Mucosa of descending colon (tissue), 3 donors: ENCODE measurements at regions not wholly inside any gene's neighbourhood (a gene's known extent, or its start where the extent isn't known, plus 50 kb on each side); places are given as distances from the start of the nearest gene placed in this dataset.

Experiments used
- ATAC-seq: fragments of 200-7000 bp; cut with Tn5 transposase; one replicate; pipeline ENCODE4 v1.9.1; 2020; ENCODE audit warnings: mild to moderate bottlenecking, moderate library complexity
- DNase-seq, 3 donors: peaks; one replicate each; pipeline ENCODE4 v3.0.0-alpha.2; 2020
- H3K36me3 ChIP-seq: fragments of 200-600 bp; one replicate; pipeline ENCODE4 v1.8.0; 2021; ENCODE audit warnings: low read depth, mild to moderate bottlenecking
- H3K4me1 ChIP-seq: fragments of 200-600 bp; one replicate; pipeline ENCODE4 v1.8.0; 2021; ENCODE audit warnings: low read depth, mild to moderate bottlenecking
- H3K4me3 ChIP-seq: fragments of 200-600 bp; one replicate; pipeline ENCODE4 v1.8.0; 2021; ENCODE audit warnings: mild to moderate bottlenecking
- H3K9me3 ChIP-seq: fragments of 200-600 bp; one replicate; pipeline ENCODE4 v1.8.0; 2021; ENCODE audit warnings: mild to moderate bottlenecking
- CTCF ChIP-seq: fragments of 200-600 bp; IDR thresholded peaks from one replicate; pipeline ENCODE4 v1.8.0; 2022; ENCODE audit warnings: antibody characterized with exemption, mild to moderate bottlenecking
- intact Hi-C, 2 donors: fragments of 100-400 bp; cut with DNase I in 1 of 2; cut with micrococcal nuclease in 1 of 2; formaldehyde crosslinking; loops; one replicate each; pipeline versions ENCODE4 v1.11.0 to v1.11.1; 2022; cut with DNase I, micrococcal nuclease
- donor health status: DM: no; HTN: no; CAD: no; lungs with moderate emphysema.
- donor health status: DM: no; HTN: no; CAD: no.
- donor health status: DM: no; HTN: yes; CAD: no.

DNA sequence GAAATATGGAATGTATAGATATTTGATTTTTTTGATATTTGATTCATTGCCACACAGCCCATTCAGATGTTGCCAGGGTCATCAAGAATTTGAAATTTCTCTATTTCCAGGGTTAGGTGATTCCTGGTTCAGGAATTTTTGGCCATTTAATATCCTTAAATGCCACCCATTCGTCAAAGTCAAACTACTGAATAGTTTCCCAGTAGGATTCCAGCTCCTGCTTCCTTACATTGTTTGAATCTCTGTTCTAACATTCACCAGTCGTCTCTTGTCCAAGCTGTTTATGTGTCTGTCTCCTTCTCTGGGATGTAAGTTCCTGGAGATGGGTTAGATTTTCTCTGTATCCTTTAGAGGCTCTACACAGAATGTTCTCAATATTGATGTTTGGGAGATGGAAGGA lies 124.9 kb upstream of the TLE3 start:
- intact Hi-C loops, result no loop called here
- Histone ChIP-seq H3K4me3 (no peak overlapping the region), H3K36me3 (no peaks in the 10 kb centered on the region), H3K4me1 (no peaks in the 10 kb centered on the region), H3K9me3 (no peaks in the 10 kb centered on the region)
- DNase-seq (no peak), ATAC-seq (no peak)
- no peak for TF ChIP-seq CTCF

- no peaks in the 10 kb centered on the region for H3K4me1 ChIP-seq
- no peak for ATAC-seq
- intact Hi-C loops, result no loop called here
- H3K9me3 ChIP-seq, result no peaks in the 10 kb centered on the region
- H3K36me3 ChIP-seq, result no peaks in the 10 kb centered on the region
- DNase-seq, result no peak
- no peak for TF ChIP-seq CTCF
- no peak overlapping the region for H3K4me3 ChIP-seq
Measured at GRCh38 chr15:70220490-70221096, 122.9 kb upstream of the TLE3 start.

DNA sequence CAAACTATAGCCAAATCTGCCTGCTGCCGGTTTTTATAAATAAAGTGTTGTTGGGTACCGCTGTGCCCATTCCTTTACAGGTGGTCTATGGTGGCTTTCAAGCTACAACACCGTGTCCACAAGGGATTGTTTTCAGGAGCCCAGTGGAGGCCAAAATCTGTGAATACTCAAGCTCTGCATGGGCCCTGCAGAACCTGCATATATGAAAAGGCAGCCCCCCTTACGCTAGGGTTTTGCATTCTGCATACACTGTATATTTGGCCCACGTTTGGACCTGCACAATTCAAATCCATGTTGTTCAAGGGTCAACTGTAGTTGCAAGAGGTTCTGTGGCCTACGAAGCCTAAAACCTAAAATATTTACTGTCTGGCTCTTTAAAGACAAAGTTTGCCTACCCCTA lies 122.2 kb upstream of the TLE3 start:
- H3K4me3 ChIP-seq, result no peak overlapping the region
- no peak for DNase-seq
- TF ChIP-seq CTCF, result no peak

GRCh38 chr15:70219256-70219895 lies 121.7 kb upstream of the TLE3 start:
- no peak overlapping the region for H3K4me3 ChIP-seq
- DNase-seq (no peak), ATAC-seq (no peak)
- H3K4me1 ChIP-seq, result no peaks in the 10 kb centered on the region
- H3K9me3 ChIP-seq, result no peaks in the 10 kb centered on the region
- intact Hi-C loops, result no loop called here
- H3K36me3 ChIP-seq, result no peaks in the 10 kb centered on the region
- no peak for TF ChIP-seq CTCF

More for the DNA sequence above, 122.2 kb upstream of the TLE3 start:
- intact Hi-C loops, result no loop called here
- no peaks in the 10 kb centered on the region for H3K4me1 ChIP-seq
- ATAC-seq, result no peak
- H3K36me3 ChIP-seq, result no peaks in the 10 kb centered on the region
- no peaks in the 10 kb centered on the region for H3K9me3 ChIP-seq

GRCh38 chr15:70217226-70218160 lies 119.8 kb upstream of the TLE3 start:
- Histone ChIP-seq H3K4me3 (no peak overlapping the region), H3K9me3 (no peaks in the 10 kb centered on the region), H3K36me3 (no peaks in the 10 kb centered on the region), H3K4me1 (no peaks in the 10 kb centered on the region)
- DNase-seq (no peak), ATAC-seq (no peak)
- intact Hi-C loops, result no loop called here
- TF ChIP-seq CTCF, result no peak
